HCT116 (cell line): ENCODE measurements at regions not wholly inside any gene's neighbourhood (a gene's known extent, or its start where the extent isn't known, plus 50 kb on each side); places are given as distances from the start of the nearest gene placed in this dataset.

Experiments used
- ATAC-seq: fragments of 200-7000 bp; cut with Tn5 transposase; 2 replicates; pipeline ENCODE4 v1.9.1; 2020; ENCODE audit warnings: mild to moderate bottlenecking, moderate library complexity
- BruUV-seq: library from RNA; stranded (reverse); fragments of 400-500 nt; replicated peaks from 2 replicates; lab custom pipeline; 2021; lab: Mats Ljungman, UMichigan
- CTCF ChIA-PET: fragments of 300-600 bp; sonication (Branson Sonifier 250); formaldehyde crosslinking; loops from one replicate; lab custom pipeline; 2021; ENCODE audit warnings: antibody characterized with exemption; lab: Charles Lee
- POLR2A ChIA-PET: fragments of 300-600, 350-600 bp; sonication (Branson Sonifier 250); formaldehyde crosslinking; loops from one replicate; lab custom pipeline; 2021; ENCODE audit warnings: antibody characterized with exemption; lab: Charles Lee
- RAD21 ChIA-PET, 2 experiments: fragments of 300-600 bp; sonication (Branson Sonifier 250); formaldehyde crosslinking; loops; one replicate each; lab custom pipeline; 2023; ENCODE audit warnings: low total read pairs in 2 of 2; ENCODE audit not compliant: uncharacterized antibody in 2 of 2, unreplicated experiment in 2 of 2, low non-redundant PET in 1 of 2; lab: Charles Lee
- DNase-seq: peaks from one replicate; pipeline ENCODE4 v3.0.0-alpha.2; 2010; ENCODE audit warnings: low read depth, low spot score
- H2AFZ ChIP-seq: fragments of 200-600 bp; shearing (Covaris generic), sonication (generic); 2 replicates; pipeline ENCODE4 v1.6.1; 2017; ENCODE audit warnings: low read depth, mixed run types, mixed read lengths, antibody characterized with exemption, low read length; ENCODE audit not compliant: poor library complexity, severe bottlenecking
- H3K27ac ChIP-seq: 2 replicates; pipeline ENCODE4 v1.5.1; 2012; ENCODE audit warnings: low read depth, low read length
- H3K27me3 ChIP-seq: fragments of 200-600 bp; sonication (generic); 2 replicates; pipeline ENCODE4 v1.6.1; 2016; ENCODE audit warnings: mixed run types, low read length, mixed read lengths; ENCODE audit not compliant: insufficient read depth
- H3K36me3 ChIP-seq, 2 experiments: fragments of 200-500 bp in 1 of 2; fragments of 200-600 bp in 1 of 2; sonication (Bioruptor generic) in 1 of 2; sonication (generic) in 1 of 2; 2 replicates each; pipeline versions ENCODE4 v1.5.1 to v1.6.1; 2014 to 2016; ENCODE audit warnings: low read length in 2 of 2, inconsistent platforms in 1 of 2, mixed read lengths in 1 of 2, mixed run types in 1 of 2; ENCODE audit not compliant: insufficient read depth in 2 of 2, control insufficient read depth in 1 of 2
- H3K4me1 ChIP-seq, 2 experiments: fragments of 200-600 bp in 1 of 2; sonication (generic) in 1 of 2; 2 replicates each; pipeline versions ENCODE4 v1.5.1 to v1.6.1; 2012 to 2017; ENCODE audit warnings: low read length in 2 of 2, inconsistent platforms in 1 of 2, mild to moderate bottlenecking in 1 of 2, mixed read lengths in 1 of 2, mixed run types in 1 of 2, moderate library complexity in 1 of 2; ENCODE audit not compliant: insufficient read depth in 2 of 2, control insufficient read depth in 1 of 2
- H3K4me2 ChIP-seq: fragments of 200-600 bp; sonication (generic); 2 replicates; pipeline ENCODE4 v1.6.1; 2017; ENCODE audit warnings: mixed run types, low read length, mixed read lengths
- H3K4me3 ChIP-seq, 2 experiments: fragments of 200-600 bp in 1 of 2; sonication (generic) in 1 of 2; replicated peaks in 1 of 2; 2 replicates each; pipeline ENCODE4 v1.5.1; 2011 to 2016; ENCODE audit warnings: low read length in 2 of 2, control low read depth in 1 of 2, low read depth in 1 of 2, mild to moderate bottlenecking in 1 of 2, mixed read lengths in 1 of 2, mixed run types in 1 of 2
- H3K79me2 ChIP-seq: fragments of 200-600 bp; sonication (generic); 2 replicates; pipeline ENCODE4 v1.6.1; 2017; ENCODE audit warnings: mild to moderate bottlenecking, mixed run types, low read length, moderate library complexity, mixed read lengths; ENCODE audit not compliant: insufficient read depth
- H3K9ac ChIP-seq: fragments of 200-600 bp; sonication (generic); 2 replicates; pipeline ENCODE4 v1.6.1; 2016; ENCODE audit warnings: low read length, mixed read lengths
- H3K9me2 ChIP-seq: fragments of 200-600 bp; sonication (generic), shearing (Covaris generic); 2 replicates; pipeline ENCODE4 v1.6.1; 2017; ENCODE audit warnings: mixed run types, mild to moderate bottlenecking, moderate library complexity; ENCODE audit not compliant: insufficient read depth
- H3K9me3 ChIP-seq, 2 experiments: fragments of 200-500 bp in 1 of 2; fragments of 200-600 bp in 1 of 2; sonication (Bioruptor generic) in 1 of 2; sonication (generic) in 1 of 2; 2 replicates each; pipeline ENCODE4 v1.6.1; 2014 to 2017; ENCODE audit warnings: low read length in 2 of 2, mixed read lengths in 2 of 2, inconsistent platforms in 1 of 2, low read depth in 1 of 2, mild to moderate bottlenecking in 1 of 2, mixed run types in 1 of 2, moderate library complexity in 1 of 2; ENCODE audit not compliant: control insufficient read depth in 1 of 2, insufficient read depth in 1 of 2
- H4K20me1 ChIP-seq: fragments of 200-600 bp; sonication (generic), shearing (Covaris generic); 2 replicates; pipeline ENCODE4 v1.6.1; 2017; ENCODE audit warnings: mixed run types, mild to moderate bottlenecking, moderate library complexity; ENCODE audit not compliant: insufficient read depth
- CBX3 ChIP-seq: IDR thresholded peaks from 2 replicates; pipeline ENCODE4 v1.6.1; 2012; ENCODE audit warnings: low read depth
- FOSL1 ChIP-seq: IDR thresholded peaks from 2 replicates; pipeline ENCODE4 v1.6.1; 2012; ENCODE audit warnings: low read depth
- JUND ChIP-seq: IDR thresholded peaks from 2 replicates; pipeline ENCODE4 v1.6.1; 2012
- POLR2AphosphoS5 ChIP-seq: IDR thresholded peaks from 2 replicates; pipeline ENCODE4 v1.6.1; 2011; ENCODE audit warnings: mild to moderate bottlenecking, low read depth, low read length, moderate library complexity
- RAD21 ChIP-seq: IDR thresholded peaks from 2 replicates; pipeline ENCODE4 v1.6.1; 2012; ENCODE audit warnings: low read depth, mild to moderate bottlenecking
- SIN3A ChIP-seq: IDR thresholded peaks from 2 replicates; pipeline ENCODE4 v1.6.1; 2012; ENCODE audit warnings: low read depth
- SP1 ChIP-seq: IDR thresholded peaks from 2 replicates; pipeline ENCODE4 v1.6.1; 2012; ENCODE audit warnings: low read depth
- SRF ChIP-seq: IDR thresholded peaks from 2 replicates; pipeline ENCODE4 v1.6.1; 2012; ENCODE audit warnings: low read depth
- ZFX ChIP-seq: fragments of 450-650 bp; IDR thresholded peaks from 2 replicates; pipeline ENCODE4 v1.6.1; 2017
- ZNF274 ChIP-seq: fragments of 200-500 bp; sonication (Bioruptor generic); IDR thresholded peaks from 2 replicates; pipeline ENCODE4 v1.6.1; 2014; ENCODE audit warnings: mild to moderate bottlenecking, low read depth, low read length, inconsistent platforms
- intact Hi-C: fragments of 100-400 bp; cut with micrococcal nuclease; formaldehyde crosslinking; loops from 2 replicates; pipeline ENCODE4 v1.10.0; 2022
- TF ChIP-seq, protein P1 (sequence below): IDR thresholded peaks from 2 replicates; pipeline ENCODE4 v1.6.1; 2012; ENCODE audit warnings: low read depth

DNA sequence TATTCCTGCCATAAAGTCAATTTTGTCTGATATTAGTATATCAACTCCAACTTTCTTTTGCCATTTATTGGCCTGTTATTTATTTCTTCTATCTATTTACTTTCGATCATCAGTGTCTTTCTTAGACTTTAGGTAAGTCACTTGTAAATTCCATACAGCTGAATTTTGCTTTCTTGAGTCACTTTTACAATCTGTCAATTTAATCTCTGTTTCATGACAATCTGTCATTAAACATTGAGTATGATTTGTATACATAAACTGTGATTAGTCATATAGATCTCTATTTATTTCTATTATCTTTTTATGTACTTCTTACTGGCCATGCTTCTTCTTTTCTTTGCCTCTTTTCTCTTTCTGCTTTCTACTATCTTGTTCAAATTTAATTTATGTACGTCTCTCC is 160.1 kb downstream of the TMA16 start:
- Histone ChIP-seq H3K9ac (no peak overlapping the region), H3K4me2 (no peak overlapping the region)

More for the DNA sequence above, 160.1 kb downstream of the TMA16 start:
- TF ChIP-seq ZFX: no peak
- TF ChIP-seq JUND: no peak
- no peak for TF ChIP-seq POLR2AphosphoS5
- TF ChIP-seq, protein P1, sequence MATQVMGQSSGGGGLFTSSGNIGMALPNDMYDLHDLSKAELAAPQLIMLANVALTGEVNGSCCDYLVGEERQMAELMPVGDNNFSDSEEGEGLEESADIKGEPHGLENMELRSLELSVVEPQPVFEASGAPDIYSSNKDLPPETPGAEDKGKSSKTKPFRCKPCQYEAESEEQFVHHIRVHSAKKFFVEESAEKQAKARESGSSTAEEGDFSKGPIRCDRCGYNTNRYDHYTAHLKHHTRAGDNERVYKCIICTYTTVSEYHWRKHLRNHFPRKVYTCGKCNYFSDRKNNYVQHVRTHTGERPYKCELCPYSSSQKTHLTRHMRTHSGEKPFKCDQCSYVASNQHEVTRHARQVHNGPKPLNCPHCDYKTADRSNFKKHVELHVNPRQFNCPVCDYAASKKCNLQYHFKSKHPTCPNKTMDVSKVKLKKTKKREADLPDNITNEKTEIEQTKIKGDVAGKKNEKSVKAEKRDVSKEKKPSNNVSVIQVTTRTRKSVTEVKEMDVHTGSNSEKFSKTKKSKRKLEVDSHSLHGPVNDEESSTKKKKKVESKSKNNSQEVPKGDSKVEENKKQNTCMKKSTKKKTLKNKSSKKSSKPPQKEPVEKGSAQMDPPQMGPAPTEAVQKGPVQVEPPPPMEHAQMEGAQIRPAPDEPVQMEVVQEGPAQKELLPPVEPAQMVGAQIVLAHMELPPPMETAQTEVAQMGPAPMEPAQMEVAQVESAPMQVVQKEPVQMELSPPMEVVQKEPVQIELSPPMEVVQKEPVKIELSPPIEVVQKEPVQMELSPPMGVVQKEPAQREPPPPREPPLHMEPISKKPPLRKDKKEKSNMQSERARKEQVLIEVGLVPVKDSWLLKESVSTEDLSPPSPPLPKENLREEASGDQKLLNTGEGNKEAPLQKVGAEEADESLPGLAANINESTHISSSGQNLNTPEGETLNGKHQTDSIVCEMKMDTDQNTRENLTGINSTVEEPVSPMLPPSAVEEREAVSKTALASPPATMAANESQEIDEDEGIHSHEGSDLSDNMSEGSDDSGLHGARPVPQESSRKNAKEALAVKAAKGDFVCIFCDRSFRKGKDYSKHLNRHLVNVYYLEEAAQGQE: no peak
- no peak for TF ChIP-seq ZNF274
- TF ChIP-seq CBX3: no peak
- no peak for TF ChIP-seq SIN3A
- no peak for TF ChIP-seq SP1
- TF ChIP-seq SRF: no peak
- no peak for TF ChIP-seq FOSL1
- no peak for TF ChIP-seq RAD21
- Histone ChIP-seq H4K20me1 (no peaks in the 10 kb centered on the region), H2AFZ (no peak overlapping the region), H3K27me3 (no peaks in the 10 kb centered on the region), H3K79me2 (no peaks in the 10 kb centered on the region), H3K4me3 (no peak overlapping the region), H3K36me3 (no peaks in the 10 kb centered on the region), H3K9me2 (0 out of 2 replicates have a peak, but pooled peaks cover 2% of the 10 kb centered on the region), H3K4me1 (no peaks in the 10 kb centered on the region), H3K9me3 (no peaks in the 10 kb centered on the region), H3K27ac (no peak overlapping the region)
- RAD21 ChIA-PET: no interaction called here
- DNase-seq (no peak), ATAC-seq (no peak)
- intact Hi-C loops: no loop called here
- no TSS peak for BruUV-seq
- POLR2A ChIA-PET: no interaction called here
- CTCF ChIA-PET: no interaction called here
